ENCODE measurements at regions not wholly inside any gene's neighbourhood (a gene's known extent, or its start where the extent isn't known, plus 50 kb on each side); places are given as distances from the start of the nearest gene placed in this dataset.

DNA sequence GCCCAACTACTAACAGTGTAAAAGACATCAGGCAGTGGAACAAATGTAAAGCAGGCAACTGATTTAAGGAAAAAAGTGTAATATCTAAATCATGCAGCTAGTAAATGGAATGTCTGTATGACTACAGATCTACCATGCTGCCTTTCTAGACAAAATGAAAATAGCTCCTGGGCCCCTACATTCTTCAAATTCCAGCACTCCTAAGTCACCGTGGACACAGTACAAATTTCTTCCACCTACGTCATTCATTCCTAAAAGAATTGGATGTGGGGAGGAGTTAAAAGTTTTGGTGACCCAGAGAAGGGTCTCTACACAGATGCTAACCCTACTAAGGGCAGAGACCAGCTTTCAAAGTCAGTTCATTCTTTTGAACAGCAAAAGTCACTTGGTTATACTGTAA is 137.2 kb upstream of the ARHGEF9 start:
- H3K4me1 ChIP-seq, result no peaks in the 10 kb centered on the region
- no peaks in the 10 kb centered on the region for H3K36me3 ChIP-seq
- DNase-seq, result no peak
- H3K27ac ChIP-seq (replicated peaks), result no peak overlapping the region
- TF ChIP-seq CTCF (IDR thresholded peaks at IDR 0.05; ENCODE audit: borderline replicate concordance), result no peak
- no peaks in the 10 kb centered on the region for H3K9me3 ChIP-seq (replicated peaks)
- H3K4me3 ChIP-seq, result no peak overlapping the region
- H3K27me3 ChIP-seq (ENCODE audit: low read depth), result no peaks in the 10 kb centered on the region
- intact Hi-C loops (cut with micrococcal nuclease), result no loop called here

- Histone ChIP-seq H3K27me3 (ENCODE audit: low read depth) (no peaks in the 10 kb centered on the region), H3K4me3 (no peak overlapping the region), H3K4me1 (no peaks in the 10 kb centered on the region), H3K27ac (replicated peaks) (no peak overlapping the region), H3K9me3 (replicated peaks) (no peaks in the 10 kb centered on the region), H3K36me3 (no peaks in the 10 kb centered on the region)
- no peak for DNase-seq
- TF ChIP-seq CTCF (IDR thresholded peaks at IDR 0.05; ENCODE audit: borderline replicate concordance), result no peak
- intact Hi-C loops (cut with micrococcal nuclease), result no loop called here
Measured at GRCh38 chrX:63920875-63921274, 135.9 kb upstream of the ARHGEF9 start.

- no peak overlapping the region for H3K4me3 ChIP-seq
- no peaks in the 10 kb centered on the region for H3K4me1 ChIP-seq
- H3K9me3 ChIP-seq (replicated peaks), result peaks cover 3% of the 10 kb centered on the region
- no peaks in the 10 kb centered on the region for H3K36me3 ChIP-seq
- DNase-seq, result no peak
- no peak overlapping the region for H3K27ac ChIP-seq (replicated peaks)
- intact Hi-C loops (cut with micrococcal nuclease), result no loop called here
- TF ChIP-seq CTCF (IDR thresholded peaks at IDR 0.05; ENCODE audit: borderline replicate concordance), result no peak
- no peaks in the 10 kb centered on the region for H3K27me3 ChIP-seq (ENCODE audit: low read depth)
Measured at GRCh38 chrX:63919081-63919480, 134.1 kb upstream of the ARHGEF9 start.

GRCh38 chrX:63918611-63919010 is 133.6 kb upstream of the ARHGEF9 start:
- Histone ChIP-seq H3K4me3 (no peak overlapping the region), H3K36me3 (no peaks in the 10 kb centered on the region)
- no peak for DNase-seq

DNA sequence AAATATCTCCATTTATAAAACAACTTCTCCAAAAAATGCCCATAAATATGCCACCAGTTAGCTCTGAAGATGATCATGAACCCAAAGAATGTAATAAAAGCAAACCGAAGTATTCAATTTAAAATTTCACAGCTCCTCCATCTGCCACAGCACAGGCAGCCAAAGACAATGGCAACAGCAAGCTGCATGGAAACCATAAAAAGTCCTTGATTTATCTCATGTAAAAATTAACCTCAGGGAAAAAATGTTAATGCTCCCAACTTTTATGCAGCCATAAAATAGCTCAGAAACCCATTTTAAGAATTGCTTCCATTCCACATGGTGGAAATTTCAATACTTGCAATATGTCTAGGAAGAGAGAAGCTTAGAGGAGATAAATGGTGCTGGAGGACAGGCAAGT is 132.3 kb upstream of the ARHGEF9 start:
- Histone ChIP-seq H3K9me3 (replicated peaks) (peaks cover 11% of the 10 kb centered on the region), H3K27ac (replicated peaks) (no peak overlapping the region), H3K27me3 (ENCODE audit: low read depth) (no peaks in the 10 kb centered on the region), H3K36me3 (no peaks in the 10 kb centered on the region), H3K4me1 (no peaks in the 10 kb centered on the region), H3K4me3 (no peak overlapping the region)
- DNase-seq, result no peak
- intact Hi-C loops (cut with micrococcal nuclease), result no loop called here
- TF ChIP-seq CTCF (IDR thresholded peaks at IDR 0.05; ENCODE audit: borderline replicate concordance), result no peak

More at GRCh38 chrX:63918611-63919010, 133.6 kb upstream of the ARHGEF9 start:
- peaks cover 7% of the 10 kb centered on the region for H3K9me3 ChIP-seq (replicated peaks)
- no peak overlapping the region for H3K27ac ChIP-seq (replicated peaks)
- intact Hi-C loops (cut with micrococcal nuclease), result no loop called here
- TF ChIP-seq CTCF (IDR thresholded peaks at IDR 0.05; ENCODE audit: borderline replicate concordance), result no peak
- H3K27me3 ChIP-seq (ENCODE audit: low read depth), result no peaks in the 10 kb centered on the region
- H3K4me1 ChIP-seq, result no peaks in the 10 kb centered on the region

DNA sequence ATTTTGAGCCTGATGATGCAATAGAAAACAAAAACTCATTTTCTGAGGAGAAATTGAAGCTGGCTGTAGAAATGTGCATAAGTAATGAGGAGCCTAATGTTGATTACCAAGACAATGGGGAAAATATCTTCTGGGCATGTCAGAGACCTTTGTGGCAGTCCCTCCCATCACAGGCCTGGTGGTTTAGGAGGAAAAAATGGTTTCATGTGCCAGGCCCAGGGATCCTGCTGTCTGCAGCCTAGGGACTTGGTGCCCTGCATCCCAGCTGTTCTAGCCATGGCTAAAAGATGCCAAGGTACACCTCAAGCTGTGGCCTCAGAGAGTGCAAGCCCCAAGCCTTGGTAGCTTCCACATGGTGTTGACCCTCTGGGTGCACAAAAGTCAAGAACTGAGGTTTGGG is 128.7 kb upstream of the ARHGEF9 start:
- H3K27ac ChIP-seq (replicated peaks), result no peak overlapping the region
- H3K36me3 ChIP-seq, result no peaks in the 10 kb centered on the region
- H3K9me3 ChIP-seq (replicated peaks), result peaks cover 11% of the 10 kb centered on the region
- no peak for DNase-seq
- H3K4me3 ChIP-seq, result no peak overlapping the region
- H3K4me1 ChIP-seq, result no peaks in the 10 kb centered on the region
- H3K27me3 ChIP-seq (ENCODE audit: low read depth), result no peaks in the 10 kb centered on the region
- TF ChIP-seq CTCF (IDR thresholded peaks at IDR 0.05; ENCODE audit: borderline replicate concordance), result no peak
- intact Hi-C loops (cut with micrococcal nuclease), result no loop called here

Measured in left ventricle myocardium inferior (tissue), 1 donor.